HCT116 (cell line): ENCODE measurements at regions not wholly inside any gene's neighbourhood (a gene's known extent, or its start where the extent isn't known, plus 50 kb on each side); places are given as distances from the start of the nearest gene placed in this dataset.

Source experiments
- ATAC-seq: fragments of 200-7000 bp; cut with Tn5 transposase; 2 replicates; pipeline ENCODE4 v1.9.1; 2020; ENCODE audit warnings: mild to moderate bottlenecking, moderate library complexity
- BruUV-seq: library from RNA; stranded (reverse); fragments of 400-500 nt; replicated peaks from 2 replicates; lab custom pipeline; 2021; lab: Mats Ljungman, UMichigan
- CTCF ChIA-PET: fragments of 300-600 bp; sonication (Branson Sonifier 250); formaldehyde crosslinking; loops from one replicate; lab custom pipeline; 2021; ENCODE audit warnings: antibody characterized with exemption; lab: Charles Lee
- POLR2A ChIA-PET: fragments of 300-600, 350-600 bp; sonication (Branson Sonifier 250); formaldehyde crosslinking; loops from one replicate; lab custom pipeline; 2021; ENCODE audit warnings: antibody characterized with exemption; lab: Charles Lee
- RAD21 ChIA-PET, 2 experiments: fragments of 300-600 bp; sonication (Branson Sonifier 250); formaldehyde crosslinking; loops; one replicate each; lab custom pipeline; 2023; ENCODE audit warnings: low total read pairs in 2 of 2; ENCODE audit not compliant: uncharacterized antibody in 2 of 2, unreplicated experiment in 2 of 2, low non-redundant PET in 1 of 2; lab: Charles Lee
- DNase-seq: peaks from one replicate; pipeline ENCODE4 v3.0.0-alpha.2; 2010; ENCODE audit warnings: low read depth, low spot score
- H2AFZ ChIP-seq: fragments of 200-600 bp; shearing (Covaris generic), sonication (generic); 2 replicates; pipeline ENCODE4 v1.6.1; 2017; ENCODE audit warnings: low read depth, mixed run types, mixed read lengths, antibody characterized with exemption, low read length; ENCODE audit not compliant: poor library complexity, severe bottlenecking
- H3K27ac ChIP-seq: 2 replicates; pipeline ENCODE4 v1.5.1; 2012; ENCODE audit warnings: low read depth, low read length
- H3K27me3 ChIP-seq: fragments of 200-600 bp; sonication (generic); 2 replicates; pipeline ENCODE4 v1.6.1; 2016; ENCODE audit warnings: mixed run types, low read length, mixed read lengths; ENCODE audit not compliant: insufficient read depth
- H3K36me3 ChIP-seq, 2 experiments: fragments of 200-500 bp in 1 of 2; fragments of 200-600 bp in 1 of 2; sonication (Bioruptor generic) in 1 of 2; sonication (generic) in 1 of 2; 2 replicates each; pipeline versions ENCODE4 v1.5.1 to v1.6.1; 2014 to 2016; ENCODE audit warnings: low read length in 2 of 2, inconsistent platforms in 1 of 2, mixed read lengths in 1 of 2, mixed run types in 1 of 2; ENCODE audit not compliant: insufficient read depth in 2 of 2, control insufficient read depth in 1 of 2
- H3K4me1 ChIP-seq, 2 experiments: fragments of 200-600 bp in 1 of 2; sonication (generic) in 1 of 2; 2 replicates each; pipeline versions ENCODE4 v1.5.1 to v1.6.1; 2012 to 2017; ENCODE audit warnings: low read length in 2 of 2, inconsistent platforms in 1 of 2, mild to moderate bottlenecking in 1 of 2, mixed read lengths in 1 of 2, mixed run types in 1 of 2, moderate library complexity in 1 of 2; ENCODE audit not compliant: insufficient read depth in 2 of 2, control insufficient read depth in 1 of 2
- H3K4me2 ChIP-seq: fragments of 200-600 bp; sonication (generic); 2 replicates; pipeline ENCODE4 v1.6.1; 2017; ENCODE audit warnings: mixed run types, low read length, mixed read lengths
- H3K4me3 ChIP-seq, 2 experiments: fragments of 200-600 bp in 1 of 2; sonication (generic) in 1 of 2; replicated peaks in 1 of 2; 2 replicates each; pipeline ENCODE4 v1.5.1; 2011 to 2016; ENCODE audit warnings: low read length in 2 of 2, control low read depth in 1 of 2, low read depth in 1 of 2, mild to moderate bottlenecking in 1 of 2, mixed read lengths in 1 of 2, mixed run types in 1 of 2
- H3K79me2 ChIP-seq: fragments of 200-600 bp; sonication (generic); 2 replicates; pipeline ENCODE4 v1.6.1; 2017; ENCODE audit warnings: mild to moderate bottlenecking, mixed run types, low read length, moderate library complexity, mixed read lengths; ENCODE audit not compliant: insufficient read depth
- H3K9ac ChIP-seq: fragments of 200-600 bp; sonication (generic); 2 replicates; pipeline ENCODE4 v1.6.1; 2016; ENCODE audit warnings: low read length, mixed read lengths
- H3K9me2 ChIP-seq: fragments of 200-600 bp; sonication (generic), shearing (Covaris generic); 2 replicates; pipeline ENCODE4 v1.6.1; 2017; ENCODE audit warnings: mixed run types, mild to moderate bottlenecking, moderate library complexity; ENCODE audit not compliant: insufficient read depth
- H3K9me3 ChIP-seq, 2 experiments: fragments of 200-500 bp in 1 of 2; fragments of 200-600 bp in 1 of 2; sonication (Bioruptor generic) in 1 of 2; sonication (generic) in 1 of 2; 2 replicates each; pipeline ENCODE4 v1.6.1; 2014 to 2017; ENCODE audit warnings: low read length in 2 of 2, mixed read lengths in 2 of 2, inconsistent platforms in 1 of 2, low read depth in 1 of 2, mild to moderate bottlenecking in 1 of 2, mixed run types in 1 of 2, moderate library complexity in 1 of 2; ENCODE audit not compliant: control insufficient read depth in 1 of 2, insufficient read depth in 1 of 2
- H4K20me1 ChIP-seq: fragments of 200-600 bp; sonication (generic), shearing (Covaris generic); 2 replicates; pipeline ENCODE4 v1.6.1; 2017; ENCODE audit warnings: mixed run types, mild to moderate bottlenecking, moderate library complexity; ENCODE audit not compliant: insufficient read depth
- CBX3 ChIP-seq: IDR thresholded peaks from 2 replicates; pipeline ENCODE4 v1.6.1; 2012; ENCODE audit warnings: low read depth
- CEBPB ChIP-seq: IDR thresholded peaks from 2 replicates; pipeline ENCODE4 v1.6.1; 2012; ENCODE audit warnings: low read depth
- ELF1 ChIP-seq: IDR thresholded peaks from 2 replicates; pipeline ENCODE4 v1.6.1; 2012; ENCODE audit warnings: low read depth, borderline replicate concordance
- EZH2 ChIP-seq: fragments of 200-600 bp; sonication (generic); IDR thresholded peaks from 2 replicates; pipeline ENCODE4 v1.6.1; 2017; ENCODE audit warnings: antibody characterized with exemption, mixed run types
- EZH2phosphoT487 ChIP-seq: fragments of 200-600 bp; IDR thresholded peaks from 2 replicates; pipeline ENCODE4 v1.6.1; 2018; ENCODE audit warnings: antibody characterized with exemption, borderline replicate concordance
- FOSL1 ChIP-seq: IDR thresholded peaks from 2 replicates; pipeline ENCODE4 v1.6.1; 2012; ENCODE audit warnings: low read depth
- JUND ChIP-seq: IDR thresholded peaks from 2 replicates; pipeline ENCODE4 v1.6.1; 2012
- POLR2A ChIP-seq: IDR thresholded peaks from 2 replicates; pipeline ENCODE4 v1.7.0; 2011; ENCODE audit warnings: borderline replicate concordance; ENCODE audit not compliant: insufficient read depth, insufficient read length; ENCODE audit errors: extremely low read depth
- POLR2AphosphoS5 ChIP-seq: IDR thresholded peaks from 2 replicates; pipeline ENCODE4 v1.6.1; 2011; ENCODE audit warnings: mild to moderate bottlenecking, low read depth, low read length, moderate library complexity
- RAD21 ChIP-seq: IDR thresholded peaks from 2 replicates; pipeline ENCODE4 v1.6.1; 2012; ENCODE audit warnings: low read depth, mild to moderate bottlenecking
- SP1 ChIP-seq: IDR thresholded peaks from 2 replicates; pipeline ENCODE4 v1.6.1; 2012; ENCODE audit warnings: low read depth
- SRF ChIP-seq: IDR thresholded peaks from 2 replicates; pipeline ENCODE4 v1.6.1; 2012; ENCODE audit warnings: low read depth
- TCF7L2 ChIP-seq: IDR thresholded peaks from 2 replicates; pipeline ENCODE4 v1.7.0; 2011; ENCODE audit warnings: borderline replicate concordance, inconsistent platforms; ENCODE audit not compliant: insufficient read depth, insufficient read length; ENCODE audit errors: extremely low read depth
- YY1 ChIP-seq: IDR thresholded peaks from 2 replicates; pipeline ENCODE4 v1.6.1; 2011; ENCODE audit warnings: low read length, low read depth, moderate library complexity, mild to moderate bottlenecking; ENCODE audit not compliant: insufficient replicate concordance; ENCODE audit errors: extremely low read depth
- ZNF274 ChIP-seq: fragments of 200-500 bp; sonication (Bioruptor generic); IDR thresholded peaks from 2 replicates; pipeline ENCODE4 v1.6.1; 2014; ENCODE audit warnings: mild to moderate bottlenecking, low read depth, low read length, inconsistent platforms
- intact Hi-C: fragments of 100-400 bp; cut with micrococcal nuclease; formaldehyde crosslinking; loops from 2 replicates; pipeline ENCODE4 v1.10.0; 2022
- TF ChIP-seq, protein P1 (sequence below): IDR thresholded peaks from 2 replicates; pipeline ENCODE4 v1.6.1; 2012; ENCODE audit warnings: low read depth
- TF ChIP-seq, protein P2 (sequence below): IDR thresholded peaks from 2 replicates; pipeline ENCODE4 v1.6.1; 2012
- TF ChIP-seq, protein P3 (sequence below): IDR thresholded peaks from 2 replicates; pipeline ENCODE4 v1.6.1; 2011; ENCODE audit warnings: mild to moderate bottlenecking, low read length, moderate library complexity; ENCODE audit not compliant: insufficient replicate concordance; ENCODE audit errors: extremely low read depth

DNA sequence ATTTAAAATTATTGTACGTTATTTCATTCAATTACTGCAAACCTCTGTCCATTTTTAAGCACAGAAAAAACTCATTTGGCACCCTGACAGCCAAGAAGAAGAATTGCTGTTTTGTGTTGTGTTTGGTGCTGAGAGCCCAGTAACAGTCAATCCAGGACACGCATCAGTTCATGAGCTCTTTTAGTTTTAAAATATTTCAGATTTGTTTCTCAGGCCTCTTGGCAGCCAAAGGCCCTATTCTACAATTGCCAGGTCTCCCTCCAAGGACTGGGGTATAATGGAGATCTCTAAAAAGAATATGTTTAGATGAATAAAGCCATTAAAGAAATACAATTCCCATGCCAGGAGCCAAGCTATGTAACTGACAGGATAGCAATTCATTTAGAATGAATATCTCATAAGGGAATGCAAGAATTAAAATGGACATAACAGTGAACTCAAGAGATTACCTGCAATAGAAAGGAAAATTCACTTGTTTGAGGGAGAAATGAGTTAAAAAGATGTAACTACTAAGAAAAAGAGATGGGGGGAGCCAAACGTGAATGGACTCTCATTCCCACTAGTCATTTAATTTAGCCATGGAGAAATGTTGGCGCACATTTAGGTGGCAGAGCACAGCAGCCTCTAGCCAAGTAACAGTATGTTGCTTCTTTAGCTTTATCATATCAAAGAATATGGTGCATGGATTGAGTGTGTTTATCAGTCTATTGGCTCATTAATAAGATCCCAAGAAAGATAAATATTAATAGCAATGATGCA, 140.6 kb upstream of the PELI2 start:
- H2AFZ ChIP-seq, result no peak overlapping the region
- no peak overlapping the region for H3K4me3 ChIP-seq
- ATAC-seq, result no peak
- H3K27me3 ChIP-seq, result no peaks in the 10 kb centered on the region
- ChIA-PET CTCF (no interaction called here), RAD21 (no interaction called here), POLR2A (no interaction called here)
- TF ChIP-seq, protein P1, sequence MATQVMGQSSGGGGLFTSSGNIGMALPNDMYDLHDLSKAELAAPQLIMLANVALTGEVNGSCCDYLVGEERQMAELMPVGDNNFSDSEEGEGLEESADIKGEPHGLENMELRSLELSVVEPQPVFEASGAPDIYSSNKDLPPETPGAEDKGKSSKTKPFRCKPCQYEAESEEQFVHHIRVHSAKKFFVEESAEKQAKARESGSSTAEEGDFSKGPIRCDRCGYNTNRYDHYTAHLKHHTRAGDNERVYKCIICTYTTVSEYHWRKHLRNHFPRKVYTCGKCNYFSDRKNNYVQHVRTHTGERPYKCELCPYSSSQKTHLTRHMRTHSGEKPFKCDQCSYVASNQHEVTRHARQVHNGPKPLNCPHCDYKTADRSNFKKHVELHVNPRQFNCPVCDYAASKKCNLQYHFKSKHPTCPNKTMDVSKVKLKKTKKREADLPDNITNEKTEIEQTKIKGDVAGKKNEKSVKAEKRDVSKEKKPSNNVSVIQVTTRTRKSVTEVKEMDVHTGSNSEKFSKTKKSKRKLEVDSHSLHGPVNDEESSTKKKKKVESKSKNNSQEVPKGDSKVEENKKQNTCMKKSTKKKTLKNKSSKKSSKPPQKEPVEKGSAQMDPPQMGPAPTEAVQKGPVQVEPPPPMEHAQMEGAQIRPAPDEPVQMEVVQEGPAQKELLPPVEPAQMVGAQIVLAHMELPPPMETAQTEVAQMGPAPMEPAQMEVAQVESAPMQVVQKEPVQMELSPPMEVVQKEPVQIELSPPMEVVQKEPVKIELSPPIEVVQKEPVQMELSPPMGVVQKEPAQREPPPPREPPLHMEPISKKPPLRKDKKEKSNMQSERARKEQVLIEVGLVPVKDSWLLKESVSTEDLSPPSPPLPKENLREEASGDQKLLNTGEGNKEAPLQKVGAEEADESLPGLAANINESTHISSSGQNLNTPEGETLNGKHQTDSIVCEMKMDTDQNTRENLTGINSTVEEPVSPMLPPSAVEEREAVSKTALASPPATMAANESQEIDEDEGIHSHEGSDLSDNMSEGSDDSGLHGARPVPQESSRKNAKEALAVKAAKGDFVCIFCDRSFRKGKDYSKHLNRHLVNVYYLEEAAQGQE, result no peak
- no peak for TF ChIP-seq ELF1
- TF ChIP-seq JUND, result no peak
- TF ChIP-seq CBX3, result no peak
- TF ChIP-seq EZH2, result no peak
- TF ChIP-seq FOSL1, result no peak
- no peak for TF ChIP-seq SP1
- TF ChIP-seq CEBPB, result no peak
- no peak for TF ChIP-seq ZNF274
- TF ChIP-seq, protein P2, sequence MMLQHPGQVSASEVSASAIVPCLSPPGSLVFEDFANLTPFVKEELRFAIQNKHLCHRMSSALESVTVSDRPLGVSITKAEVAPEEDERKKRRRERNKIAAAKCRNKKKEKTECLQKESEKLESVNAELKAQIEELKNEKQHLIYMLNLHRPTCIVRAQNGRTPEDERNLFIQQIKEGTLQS, result no peak
- TF ChIP-seq POLR2A, result no peak
- no peak for TF ChIP-seq SRF
- no peak for TF ChIP-seq TCF7L2
- no peak for TF ChIP-seq EZH2phosphoT487
- TF ChIP-seq YY1, result no peak
- TF ChIP-seq RAD21, result no peak
- TF ChIP-seq, protein P3, sequence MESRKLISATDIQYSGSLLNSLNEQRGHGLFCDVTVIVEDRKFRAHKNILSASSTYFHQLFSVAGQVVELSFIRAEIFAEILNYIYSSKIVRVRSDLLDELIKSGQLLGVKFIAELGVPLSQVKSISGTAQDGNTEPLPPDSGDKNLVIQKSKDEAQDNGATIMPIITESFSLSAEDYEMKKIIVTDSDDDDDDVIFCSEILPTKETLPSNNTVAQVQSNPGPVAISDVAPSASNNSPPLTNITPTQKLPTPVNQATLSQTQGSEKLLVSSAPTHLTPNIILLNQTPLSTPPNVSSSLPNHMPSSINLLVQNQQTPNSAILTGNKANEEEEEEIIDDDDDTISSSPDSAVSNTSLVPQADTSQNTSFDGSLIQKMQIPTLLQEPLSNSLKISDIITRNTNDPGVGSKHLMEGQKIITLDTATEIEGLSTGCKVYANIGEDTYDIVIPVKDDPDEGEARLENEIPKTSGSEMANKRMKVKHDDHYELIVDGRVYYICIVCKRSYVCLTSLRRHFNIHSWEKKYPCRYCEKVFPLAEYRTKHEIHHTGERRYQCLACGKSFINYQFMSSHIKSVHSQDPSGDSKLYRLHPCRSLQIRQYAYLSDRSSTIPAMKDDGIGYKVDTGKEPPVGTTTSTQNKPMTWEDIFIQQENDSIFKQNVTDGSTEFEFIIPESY, result no peak
- TF ChIP-seq POLR2AphosphoS5, result no peak
- no peaks in the 10 kb centered on the region for H3K36me3 ChIP-seq
- no peak overlapping the region for H3K27ac ChIP-seq
- peaks cover 0 to 5% of the 10 kb centered on the region in 2 experiments; a peak in 2 of 4 replicates for H3K4me1 ChIP-seq
- no peaks in the 10 kb centered on the region for H3K9me2 ChIP-seq
- intact Hi-C loops, result no loop called here
- H3K9ac ChIP-seq, result no peak overlapping the region
- DNase-seq, result no peak
- H3K4me2 ChIP-seq, result no peak overlapping the region
- no TSS peak for BruUV-seq
- H4K20me1 ChIP-seq, result no peaks in the 10 kb centered on the region
- no peaks in the 10 kb centered on the region for H3K79me2 ChIP-seq
- H3K9me3 ChIP-seq, result no peaks in the 10 kb centered on the region
